ENCODE measurements at regions not wholly inside any gene's neighbourhood (a gene's known extent, or its start where the extent isn't known, plus 50 kb on each side); places are given as distances from the start of the nearest gene placed in this dataset.

- DNase-seq (ENCODE audit: low read depth), result no peak
- H3K4me3 ChIP-seq (ENCODE audit: control insufficient read depth, low read depth, low read length), result no peak overlapping the region
- TF ChIP-seq CTCF (IDR thresholded peaks at IDR 0.05; ENCODE audit: control insufficient read depth, insufficient read depth, low read depth, low read length, missing control alignments), result no peak
These were observed 234.8 kb downstream of the CSNK1G3 start for GRCh38 chr5:123746683-123747360.

- TF ChIP-seq CTCF (IDR thresholded peaks at IDR 0.05; ENCODE audit: control insufficient read depth, insufficient read depth, low read depth, low read length, missing control alignments), result no peak
- H3K4me3 ChIP-seq (ENCODE audit: control insufficient read depth, low read depth, low read length), result no peak overlapping the region
- no peak for DNase-seq (ENCODE audit: low read depth)
These were observed 232.1 kb downstream of the CSNK1G3 start for GRCh38 chr5:123743990-123744583.

GRCh38 chr5:123735384-123735783 is 223.4 kb downstream of the CSNK1G3 start:
- H3K4me3 ChIP-seq (ENCODE audit: control insufficient read depth, low read depth, low read length), result no peak overlapping the region
- no peak for DNase-seq (ENCODE audit: low read depth)
- TF ChIP-seq CTCF (IDR thresholded peaks at IDR 0.05; ENCODE audit: control insufficient read depth, insufficient read depth, low read depth, low read length, missing control alignments), result no peak

GRCh38 chr5:123732257-123732656 is 220.3 kb downstream of the CSNK1G3 start:
- no peak for TF ChIP-seq CTCF (IDR thresholded peaks at IDR 0.05; ENCODE audit: control insufficient read depth, insufficient read depth, low read depth, low read length, missing control alignments)
- H3K4me3 ChIP-seq (ENCODE audit: control insufficient read depth, low read depth, low read length), result no peak overlapping the region
- no peak for DNase-seq (ENCODE audit: low read depth)

- no peak overlapping the region for H3K4me3 ChIP-seq (ENCODE audit: control insufficient read depth, low read depth, low read length)
- DNase-seq (ENCODE audit: low read depth), result no peak
- no peak for TF ChIP-seq CTCF (IDR thresholded peaks at IDR 0.05; ENCODE audit: control insufficient read depth, insufficient read depth, low read depth, low read length, missing control alignments)
These were observed 210.5 kb downstream of the CSNK1G3 start for GRCh38 chr5:123722451-123722850.

GRCh38 chr5:123721675-123722276 is 209.8 kb downstream of the CSNK1G3 start:
- DNase-seq (ENCODE audit: low read depth), result no peak
- H3K4me3 ChIP-seq (ENCODE audit: control insufficient read depth, low read depth, low read length), result no peak overlapping the region
- TF ChIP-seq CTCF (IDR thresholded peaks at IDR 0.05; ENCODE audit: control insufficient read depth, insufficient read depth, low read depth, low read length, missing control alignments), result no peak
